Gastroesophageal sphincter (tissue), 4 donors: ENCODE measurements at regions not wholly inside any gene's neighbourhood (a gene's known extent, or its start where the extent isn't known, plus 50 kb on each side); places are given as distances from the start of the nearest gene placed in this dataset.

Source experiments
- ATAC-seq: fragments of 150-250 bp; one replicate; pipeline ENCODE4 v1.9.1; 2016; ENCODE audit warnings: mild to moderate bottlenecking, moderate library complexity
- H3K27ac ChIP-seq, 4 donors: fragments of 200-600 bp; sonication (generic) in 3 of 4; 1 replicate in 3 of 4; 2 replicates in 1 of 4; pipeline ENCODE4 v1.5.1; 2016 to 2019
- H3K27me3 ChIP-seq: fragments of 200-600 bp; sonication (generic); one replicate; pipeline ENCODE4 v1.5.1; 2019
- H3K36me3 ChIP-seq, 2 donors: fragments of 200-600 bp; sonication (generic); one replicate each; pipeline ENCODE4 v1.5.1; 2019; ENCODE audit warnings: control low read depth in 1 of 2
- H3K4me1 ChIP-seq, 3 donors: fragments of 200-600 bp; sonication (generic); 1 replicate in 2 of 3; 2 replicates in 1 of 3; pipeline ENCODE4 v1.5.1; 2016 to 2019; ENCODE audit warnings: control low read depth in 2 of 3
- H3K4me3 ChIP-seq, 2 donors: fragments of 200-600 bp; sonication (generic); one replicate each; pipeline ENCODE4 v1.5.1; 2019; ENCODE audit warnings: mild to moderate bottlenecking in 1 of 2, moderate library complexity in 1 of 2
- H3K9me3 ChIP-seq, 3 donors: fragments of 200-600 bp; sonication (generic); one replicate each; pipeline ENCODE4 v1.5.1; 2017 to 2019; ENCODE audit warnings: control low read depth in 2 of 3
- EP300 ChIP-seq: sonication (generic); formaldehyde crosslinking; IDR thresholded peaks from one replicate; pipeline ENCODE4 v1.6.1; 2017; ENCODE audit warnings: antibody characterized with exemption, mild to moderate bottlenecking
- POLR2A ChIP-seq, 2 donors: fragments of 450-650 bp; IDR thresholded peaks; one replicate each; pipeline ENCODE4 v1.6.1; 2017; ENCODE audit warnings: antibody characterized with exemption in 2 of 2, mild to moderate bottlenecking in 2 of 2, moderate library complexity in 1 of 2
- POLR2AphosphoS5 ChIP-seq: sonication (generic); formaldehyde crosslinking; IDR thresholded peaks from one replicate; pipeline ENCODE4 v1.6.1; 2017; ENCODE audit warnings: antibody characterized with exemption
- WGBS, 2 donors: methylation state at CpG; one replicate each; pipeline ENCODE4 v1.1.5; 2018; ENCODE audit warnings: low coverage in 1 of 2; 5-methylcytosine and 5-hydroxymethylcytosine counted together
- TF ChIP-seq, protein P1 (sequence below), 4 experiments: fragments of 200-600 bp in 2 of 4; fragments of 450-650 bp in 2 of 4; sonication (generic) in 1 of 4; IDR thresholded peaks; one replicate each; pipeline ENCODE4 v1.5.1; 2017 to 2019; ENCODE audit warnings: antibody characterized with exemption in 4 of 4, mild to moderate bottlenecking in 2 of 4, moderate library complexity in 2 of 4

DNA sequence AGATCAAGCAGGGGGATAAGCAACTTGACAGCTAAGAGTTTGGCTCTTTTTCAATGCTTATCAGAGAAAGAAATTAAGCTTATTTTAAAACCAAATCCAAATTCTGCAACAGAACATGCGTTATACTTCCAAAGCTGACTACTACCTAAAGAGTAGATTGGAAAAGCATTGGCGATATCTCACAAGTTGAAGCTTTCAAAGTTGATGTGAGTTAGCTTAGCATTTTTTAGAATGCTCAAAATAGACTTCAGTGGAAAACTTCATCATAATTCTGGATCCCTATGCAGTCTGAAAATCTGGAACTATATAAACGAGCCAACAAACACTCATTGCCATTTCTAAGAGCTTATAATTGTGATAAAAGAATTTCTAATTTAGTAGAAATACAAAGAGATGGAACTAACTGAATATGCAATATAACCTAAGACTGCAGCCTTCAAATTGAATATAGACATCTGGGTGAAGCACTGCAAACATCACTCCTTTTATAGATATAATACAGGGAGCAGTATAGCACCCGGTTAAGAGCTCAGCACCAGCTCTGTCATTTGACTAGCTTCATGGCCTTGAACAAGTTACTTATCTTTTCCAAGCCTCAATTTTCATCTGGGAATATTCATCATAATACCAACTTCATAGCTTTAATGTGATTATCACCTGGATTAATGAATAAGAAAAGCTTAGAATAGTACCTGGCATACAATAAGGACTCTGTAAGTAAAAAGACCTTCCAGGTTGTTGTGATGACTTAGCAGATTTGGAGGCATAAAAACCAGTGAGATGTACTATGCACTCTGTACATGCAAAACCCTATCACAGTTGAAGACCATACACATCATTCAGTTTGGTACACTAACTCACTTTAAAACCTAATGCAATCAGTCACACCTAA, 242.7 kb upstream of the TTC14 start:
- no peaks in the 10 kb centered on the region for H3K36me3 ChIP-seq
- H3K27ac ChIP-seq = no peak overlapping the region
- H3K4me1 ChIP-seq = no peaks in the 10 kb centered on the region
- H3K4me3 ChIP-seq = no peak overlapping the region
- no peaks in the 10 kb centered on the region for H3K27me3 ChIP-seq
- WGBS, 2 donors = 68 to 85% methylated on average over 4 of the region's 4 CpGs
- TF ChIP-seq EP300 (no peak), POLR2AphosphoS5 (no peak), POLR2A (IDR thresholded peaks at IDR 0.05) (no peak)
- TF ChIP-seq, protein P1, sequence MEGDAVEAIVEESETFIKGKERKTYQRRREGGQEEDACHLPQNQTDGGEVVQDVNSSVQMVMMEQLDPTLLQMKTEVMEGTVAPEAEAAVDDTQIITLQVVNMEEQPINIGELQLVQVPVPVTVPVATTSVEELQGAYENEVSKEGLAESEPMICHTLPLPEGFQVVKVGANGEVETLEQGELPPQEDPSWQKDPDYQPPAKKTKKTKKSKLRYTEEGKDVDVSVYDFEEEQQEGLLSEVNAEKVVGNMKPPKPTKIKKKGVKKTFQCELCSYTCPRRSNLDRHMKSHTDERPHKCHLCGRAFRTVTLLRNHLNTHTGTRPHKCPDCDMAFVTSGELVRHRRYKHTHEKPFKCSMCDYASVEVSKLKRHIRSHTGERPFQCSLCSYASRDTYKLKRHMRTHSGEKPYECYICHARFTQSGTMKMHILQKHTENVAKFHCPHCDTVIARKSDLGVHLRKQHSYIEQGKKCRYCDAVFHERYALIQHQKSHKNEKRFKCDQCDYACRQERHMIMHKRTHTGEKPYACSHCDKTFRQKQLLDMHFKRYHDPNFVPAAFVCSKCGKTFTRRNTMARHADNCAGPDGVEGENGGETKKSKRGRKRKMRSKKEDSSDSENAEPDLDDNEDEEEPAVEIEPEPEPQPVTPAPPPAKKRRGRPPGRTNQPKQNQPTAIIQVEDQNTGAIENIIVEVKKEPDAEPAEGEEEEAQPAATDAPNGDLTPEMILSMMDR (IDR thresholded peaks at IDR 0.05) = no peak
- H3K9me3 ChIP-seq = no peaks in the 10 kb centered on the region
- no peak for ATAC-seq

DNA sequence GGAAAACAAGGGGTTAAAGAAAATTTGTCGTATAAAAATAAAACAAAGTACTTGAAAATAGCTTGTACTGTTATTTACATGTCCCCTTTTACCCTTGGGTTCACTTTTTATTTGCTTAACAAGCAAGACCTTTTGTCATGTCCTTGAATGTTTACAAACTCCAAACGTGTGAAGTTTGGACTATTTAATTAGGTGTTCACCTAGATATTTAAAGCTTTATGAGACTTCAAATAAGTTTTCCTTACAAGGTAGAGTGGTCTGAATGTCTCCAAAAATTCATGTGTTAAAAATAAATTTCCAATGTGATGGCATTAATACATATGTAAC, 242.0 kb upstream of the TTC14 start:
- H3K9me3 ChIP-seq = no peaks in the 10 kb centered on the region
- H3K27me3 ChIP-seq = no peaks in the 10 kb centered on the region
- no peak overlapping the region for H3K27ac ChIP-seq
- TF ChIP-seq, protein P1 (IDR thresholded peaks at IDR 0.05) = no peak
- no peaks in the 10 kb centered on the region for H3K36me3 ChIP-seq
- ATAC-seq = no peak
- 27 to 29% methylated on average over 2 of the region's 2 CpGs for WGBS, 2 donors
- H3K4me3 ChIP-seq = no peak overlapping the region
- no peaks in the 10 kb centered on the region for H3K4me1 ChIP-seq

DNA sequence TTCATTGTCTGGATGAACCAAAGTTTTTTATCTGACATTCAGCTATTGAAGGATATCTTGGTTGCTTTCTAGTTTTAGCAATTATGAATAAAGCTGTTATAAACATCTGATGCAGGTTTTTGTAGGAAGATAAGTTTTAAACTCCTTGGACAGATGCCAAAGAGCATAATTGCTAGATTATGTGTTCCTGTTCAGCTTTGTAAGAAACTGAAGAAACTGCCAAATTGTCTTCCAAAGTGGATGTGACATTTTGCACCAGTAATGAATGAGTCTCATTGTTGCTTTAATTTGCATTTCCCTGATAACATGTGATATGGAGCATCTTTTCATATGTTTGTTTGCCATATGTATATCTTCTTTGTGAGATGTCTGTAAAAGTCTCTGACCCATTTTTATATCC, 239.9 kb upstream of the TTC14 start:
- H3K36me3 ChIP-seq = no peaks in the 10 kb centered on the region
- H3K27ac ChIP-seq = no peak overlapping the region
- H3K27me3 ChIP-seq = no peaks in the 10 kb centered on the region
- peaks cover 0 to under 1% (median 0%) of the 10 kb centered on the region in 3 donors for H3K9me3 ChIP-seq
- H3K4me1 ChIP-seq = no peaks in the 10 kb centered on the region
- ATAC-seq = no peak
- TF ChIP-seq POLR2AphosphoS5 (no peak), EP300 (no peak), POLR2A (IDR thresholded peaks at IDR 0.05) (no peak)
- TF ChIP-seq, protein P1 (IDR thresholded peaks at IDR 0.05) = no peak
- H3K4me3 ChIP-seq = no peak overlapping the region

DNA sequence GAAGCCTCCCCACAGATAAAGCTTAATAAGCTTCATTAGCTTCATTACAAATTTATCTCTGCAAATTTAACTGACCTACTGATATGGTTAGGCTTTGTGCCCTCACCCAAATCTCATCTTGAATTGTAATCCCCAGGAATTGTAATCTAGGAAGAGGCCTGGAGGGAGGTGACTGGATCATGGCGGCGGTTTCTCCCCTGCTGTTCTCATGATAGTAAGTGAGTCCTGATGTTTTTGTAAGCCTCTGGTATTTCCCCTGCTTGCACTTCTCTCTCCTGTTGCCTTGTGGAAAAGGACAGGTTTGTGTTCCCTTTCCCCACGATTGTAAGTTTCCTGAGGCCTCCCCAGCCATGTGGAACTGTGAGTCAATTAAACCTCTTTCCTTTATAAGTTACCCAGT, 226.1 kb upstream of the TTC14 start:
- 40 to 83% methylated on average over 2 to 3 of the region's 3 CpGs for WGBS, 2 donors
- Histone ChIP-seq H3K4me1 (no peaks in the 10 kb centered on the region), H3K36me3 (no peaks in the 10 kb centered on the region), H3K27me3 (no peaks in the 10 kb centered on the region), H3K9me3 (peaks cover 0 to 4% (median 0%) of the 10 kb centered on the region in 3 donors), H3K27ac (no peak overlapping the region), H3K4me3 (no peak overlapping the region)
- TF ChIP-seq EP300 (no peak), POLR2A (IDR thresholded peaks at IDR 0.05) (no peak), POLR2AphosphoS5 (no peak)
- TF ChIP-seq, protein P1 (IDR thresholded peaks at IDR 0.05) = no peak
- ATAC-seq = no peak

DNA sequence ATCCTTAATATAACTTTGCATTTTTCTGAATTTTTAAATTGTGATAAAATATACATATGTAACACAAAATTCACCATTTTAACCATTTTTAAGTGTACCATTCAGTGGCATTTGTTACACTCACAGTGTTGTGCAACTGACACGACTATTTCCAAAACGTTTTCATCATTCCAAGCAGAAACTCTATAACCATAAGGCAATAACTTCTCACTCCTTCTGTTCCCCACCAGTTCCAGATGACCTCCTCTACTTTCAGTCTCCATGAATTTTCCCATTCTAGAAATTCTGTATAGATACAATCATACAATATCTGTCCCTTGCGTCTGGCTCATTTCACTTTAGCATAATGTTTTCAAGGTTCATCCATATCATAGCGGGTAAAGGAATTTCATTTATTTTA, 223.5 kb upstream of the TTC14 start:
- WGBS, 2 donors = 77 to 89% methylated on average over 4 of the region's 4 CpGs
- Histone ChIP-seq H3K4me1 (no peaks in the 10 kb centered on the region), H3K27ac (no peak overlapping the region), H3K36me3 (no peaks in the 10 kb centered on the region), H3K9me3 (no peaks in the 10 kb centered on the region), H3K27me3 (no peaks in the 10 kb centered on the region), H3K4me3 (no peak overlapping the region)
- ATAC-seq = no peak
- no peak for TF ChIP-seq POLR2AphosphoS5
- no peak for TF ChIP-seq EP300
- TF ChIP-seq, protein P1 (IDR thresholded peaks at IDR 0.05) = no peak
- no peak for TF ChIP-seq POLR2A (IDR thresholded peaks at IDR 0.05)
